T-helper 22 cell (primary cell): ENCODE measurements at regions not wholly inside any gene's neighbourhood (a gene's known extent, or its start where the extent isn't known, plus 50 kb on each side); places are given as distances from the start of the nearest gene placed in this dataset.

Experiments
- DNase-seq: peaks from one replicate; pipeline ENCODE4 v3.0.0-alpha.2; 2020; ENCODE audit warnings: low read depth

- DNase-seq, result no peak
Observed at GRCh38 chr3:102748646-102749045, 313.8 kb downstream of the ZPLD1 start.

GRCh38 chr3:102750322-102750721 is 315.5 kb downstream of the ZPLD1 start:
- no peak for DNase-seq

GRCh38 chr3:102753901-102754300 is 319.1 kb downstream of the ZPLD1 start:
- DNase-seq, result no peak

- no peak for DNase-seq
Observed at GRCh38 chr3:102756706-102757105, 321.9 kb downstream of the ZPLD1 start.

- DNase-seq, result no peak
Observed at GRCh38 chr3:102757950-102758349, 323.1 kb downstream of the ZPLD1 start.

GRCh38 chr3:102761766-102762165 is 327.0 kb downstream of the ZPLD1 start:
- DNase-seq, result no peak

GRCh38 chr3:102790747-102791325 is 356.0 kb downstream of the ZPLD1 start:
- DNase-seq, result no peak

GRCh38 chr3:102791641-102792589 is 357.1 kb downstream of the ZPLD1 start:
- no peak for DNase-seq

- no peak for DNase-seq
Observed at GRCh38 chr3:102796804-102797203, 362.0 kb downstream of the ZPLD1 start.

GRCh38 chr3:102802819-102803420 is 368.1 kb downstream of the ZPLD1 start:
- DNase-seq, result no peak

GRCh38 chr3:102810937-102811336 is 376.1 kb downstream of the ZPLD1 start:
- DNase-seq, result no peak

GRCh38 chr3:102826636-102827035 is 391.8 kb downstream of the ZPLD1 start:
- DNase-seq, result no peak

- DNase-seq, result no peak
Observed at GRCh38 chr3:102827386-102827785, 392.6 kb downstream of the ZPLD1 start.

GRCh38 chr3:102830415-102830814 is 395.6 kb downstream of the ZPLD1 start:
- DNase-seq, result no peak

- DNase-seq, result no peak
Observed at GRCh38 chr3:102841866-102842265, 407.1 kb downstream of the ZPLD1 start.

GRCh38 chr3:102866845-102867244 is 432.0 kb downstream of the ZPLD1 start:
- DNase-seq, result no peak

- no peak for DNase-seq
Observed at GRCh38 chr3:102883515-102883914, 448.7 kb downstream of the ZPLD1 start.

GRCh38 chr3:102885289-102885688 is 450.5 kb downstream of the ZPLD1 start:
- no peak for DNase-seq

GRCh38 chr3:102887431-102887830 is 452.6 kb downstream of the ZPLD1 start:
- DNase-seq, result no peak

GRCh38 chr3:102896851-102897621 is 462.2 kb downstream of the ZPLD1 start:
- no peak for DNase-seq

GRCh38 chr3:102904629-102905028 is 469.8 kb downstream of the ZPLD1 start:
- DNase-seq, result no peak

GRCh38 chr3:102905811-102906210 is 471.0 kb downstream of the ZPLD1 start:
- DNase-seq, result no peak
